ENCODE measurements at regions not wholly inside any gene's neighbourhood (a gene's known extent, or its start where the extent isn't known, plus 50 kb on each side); places are given as distances from the start of the nearest gene placed in this dataset.
"Not testable (repeated sequence)": the region's sequence is repeated elsewhere in the genome, so short reads cannot be mapped to it uniquely, and the experiment has no call there.

- DNase-seq = no peak
Measured at GRCh38 chr6:140850438-140850837, 1282.3 kb upstream of the GJE1 start.

DNA sequence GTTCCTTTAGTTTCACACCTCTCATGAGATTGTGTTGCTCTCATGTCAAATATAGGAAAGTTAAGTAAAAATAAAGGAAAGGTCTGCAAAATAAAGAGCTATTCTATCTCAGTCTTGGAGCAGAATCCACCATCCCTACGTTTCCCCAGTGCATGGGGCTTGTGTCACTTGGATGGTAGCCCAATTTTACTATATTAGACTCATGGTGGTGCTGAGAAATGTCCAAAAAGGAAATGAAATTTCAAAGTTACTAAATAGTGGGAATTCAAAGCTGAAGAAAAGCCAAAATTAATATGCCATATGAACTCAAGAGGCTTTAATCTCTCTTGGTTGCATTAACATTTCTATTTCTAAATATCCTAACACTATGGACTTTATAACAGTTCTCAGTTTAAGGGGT lies 1283.3 kb upstream of the GJE1 start:
- no peak for DNase-seq

DNA sequence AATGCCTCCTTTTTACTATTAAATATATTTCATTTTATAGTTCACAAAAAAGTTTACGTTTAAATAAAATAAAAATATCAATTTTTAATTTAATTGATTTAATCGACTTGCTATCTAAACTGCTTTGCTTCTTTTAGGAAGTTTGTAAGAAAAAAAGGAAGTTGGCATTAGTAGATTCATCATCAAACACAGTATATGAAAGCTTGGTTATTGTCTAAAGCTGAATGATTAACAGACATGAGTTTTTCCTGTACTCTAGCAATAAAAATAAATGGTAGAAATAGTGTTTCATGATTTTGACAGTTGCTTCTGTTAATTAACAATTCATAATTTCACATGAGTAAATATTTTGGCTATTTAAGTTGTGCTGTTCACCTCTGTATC lies 1285.5 kb upstream of the GJE1 start:
- DNase-seq = no peak

DNA sequence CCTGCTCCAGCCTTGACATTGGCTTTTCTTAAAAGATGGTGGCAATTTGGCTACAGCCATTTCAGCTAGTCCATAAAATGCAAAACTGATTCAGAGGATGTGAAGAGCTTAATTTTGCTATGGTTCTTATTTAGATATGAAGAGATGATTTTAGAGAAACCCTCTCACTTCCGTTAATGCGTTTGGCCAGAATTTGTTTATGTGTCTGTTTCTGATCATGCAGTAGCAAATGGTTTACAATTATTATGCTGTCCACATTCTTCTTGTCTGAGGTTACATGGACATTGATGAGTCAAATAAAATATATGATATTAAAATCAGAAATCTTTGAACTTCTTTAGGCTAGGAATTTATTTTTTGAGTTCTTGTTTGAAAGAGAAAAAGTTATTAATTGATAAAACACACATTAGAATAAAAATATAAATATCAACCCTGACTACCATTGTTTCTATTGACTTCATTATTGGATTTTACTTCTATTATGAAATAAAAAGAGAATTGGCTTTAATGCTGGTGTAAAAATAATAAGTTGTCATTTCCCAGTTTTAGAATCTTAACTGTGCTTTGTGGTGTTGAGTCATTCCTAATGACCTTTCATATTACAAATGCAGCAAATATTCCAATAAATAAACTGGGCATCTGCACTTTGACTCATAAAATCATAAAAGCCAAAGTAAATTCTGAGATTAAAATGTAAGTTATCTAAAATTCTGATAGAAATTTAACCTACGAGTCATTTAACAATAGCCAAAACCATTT lies 1286.0 kb upstream of the GJE1 start:
- DNase-seq = no peak

- DNase-seq = no peak
Measured at GRCh38 chr6:140845701-140846100, 1287.0 kb upstream of the GJE1 start.

DNA sequence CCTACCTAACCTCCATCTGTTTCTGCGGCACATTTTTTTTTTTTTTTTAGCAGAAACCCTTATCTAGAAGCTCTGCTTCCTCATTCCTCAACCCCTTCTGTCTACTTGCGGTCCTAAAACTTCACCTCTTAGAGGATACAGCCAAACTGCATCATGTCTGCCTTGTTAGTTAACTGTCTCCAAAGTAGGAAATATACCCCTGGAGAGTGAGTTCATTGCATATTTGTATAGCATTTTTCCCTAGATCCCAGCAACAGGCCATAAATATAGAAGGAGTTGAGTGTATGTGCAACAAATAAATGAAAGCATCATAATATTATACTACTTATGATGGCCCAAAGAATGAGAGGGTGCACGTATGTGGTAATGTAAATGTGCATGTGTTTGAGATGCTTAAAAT lies 1288.6 kb upstream of the GJE1 start:
- DNase-seq = no peak

DNA sequence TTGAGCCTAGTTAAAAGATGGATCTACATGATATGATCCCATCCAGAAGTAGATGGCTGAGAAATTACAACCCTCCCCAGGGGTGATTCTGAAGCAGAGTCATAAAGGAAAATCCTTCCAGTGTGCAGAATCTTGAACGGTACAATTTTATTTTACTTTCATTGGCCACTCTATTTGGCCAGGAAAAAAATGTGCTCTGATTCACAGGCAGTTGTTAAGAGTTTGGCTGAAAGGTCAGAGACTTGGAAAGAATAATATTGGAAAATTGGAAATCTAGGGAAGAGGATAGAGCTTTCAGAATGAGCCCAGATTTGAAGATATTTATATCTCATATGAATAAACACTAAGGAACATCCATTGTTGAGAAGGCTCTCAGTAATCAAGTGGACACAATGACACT lies 1299.3 kb upstream of the GJE1 start:
- no peak for DNase-seq

DNA sequence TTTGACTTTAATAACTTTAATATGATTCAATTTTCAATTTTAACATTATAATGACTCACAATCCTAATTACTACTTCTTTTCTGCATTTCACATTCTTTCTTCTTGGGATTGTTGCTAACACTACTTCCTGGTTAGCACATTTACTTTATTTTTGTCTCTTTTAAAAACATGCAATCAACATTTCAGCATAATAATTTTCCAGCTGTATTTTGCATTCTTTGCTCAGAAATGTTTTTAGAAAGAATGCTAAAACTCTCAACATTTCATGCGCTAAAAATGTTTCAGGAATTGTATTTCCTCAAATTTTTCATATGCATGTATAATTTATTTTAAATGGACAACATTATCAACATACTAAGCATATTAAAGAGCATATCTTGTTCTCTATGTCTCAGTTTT lies 1302.1 kb upstream of the GJE1 start:
- DNase-seq = no peak

DNA sequence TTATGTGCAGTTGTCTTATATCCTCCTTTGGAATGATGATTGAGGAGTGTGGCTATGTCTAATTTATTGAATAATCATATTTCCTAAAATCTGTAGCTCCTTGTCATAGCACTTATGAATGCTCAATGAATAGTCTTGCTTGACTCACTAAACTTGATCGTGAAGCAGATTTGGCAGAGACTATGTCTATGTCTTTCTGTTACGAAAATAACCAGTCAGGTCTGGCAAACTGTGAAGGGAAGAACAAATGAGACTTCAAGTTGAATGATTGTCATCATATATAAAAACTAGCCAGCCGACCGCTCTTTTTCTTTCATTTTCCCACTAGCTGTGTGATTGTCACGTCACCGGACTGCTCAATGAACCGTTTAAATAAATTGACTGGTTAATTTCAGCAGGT lies 1303.9 kb upstream of the GJE1 start:
- no peak for DNase-seq

- no peak for DNase-seq
Measured at GRCh38 chr6:140827593-140827992, 1305.1 kb upstream of the GJE1 start.

- no peak for DNase-seq
Measured at GRCh38 chr6:140825731-140826130, 1307.0 kb upstream of the GJE1 start.

DNA sequence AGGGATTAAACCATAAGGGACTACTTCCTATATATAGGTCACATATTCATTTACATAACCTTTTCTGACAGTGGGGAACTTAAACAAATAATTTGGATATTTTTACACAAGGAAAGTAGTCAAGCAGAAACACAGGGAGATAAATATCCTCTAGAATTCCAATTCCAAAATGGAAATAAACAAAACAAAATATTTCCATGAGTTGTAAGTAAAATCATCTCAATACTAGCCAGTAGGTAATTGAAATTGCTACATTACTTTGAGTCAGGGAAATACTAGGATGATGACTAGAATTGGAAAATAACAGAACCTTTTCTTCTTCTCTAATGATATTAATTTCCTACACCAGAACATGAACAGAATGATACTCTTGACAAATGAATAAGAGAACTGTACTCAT lies 1308.1 kb upstream of the GJE1 start:
- DNase-seq = no peak

DNA sequence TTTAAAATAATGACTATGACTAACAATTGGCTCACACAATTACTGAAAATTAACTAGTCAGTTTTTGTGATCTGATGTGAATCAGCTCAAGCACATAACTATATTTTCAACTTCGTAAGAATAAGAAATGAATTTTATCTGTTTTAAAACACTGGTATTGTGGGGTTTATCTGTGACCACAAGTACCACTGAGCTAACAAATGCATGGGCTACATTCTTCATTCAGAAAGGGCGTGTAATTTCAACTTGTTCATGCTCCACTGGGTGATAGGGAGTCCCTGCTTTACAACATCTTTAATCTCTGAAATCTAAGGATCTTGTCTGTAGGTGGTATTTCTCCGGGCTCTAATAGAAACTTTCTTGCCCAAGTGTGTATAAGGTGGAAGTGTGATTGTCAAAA lies 1311.5 kb upstream of the GJE1 start:
- DNase-seq = no peak

- no peak for DNase-seq
Measured at GRCh38 chr6:140817176-140817575, 1315.5 kb upstream of the GJE1 start.

DNA sequence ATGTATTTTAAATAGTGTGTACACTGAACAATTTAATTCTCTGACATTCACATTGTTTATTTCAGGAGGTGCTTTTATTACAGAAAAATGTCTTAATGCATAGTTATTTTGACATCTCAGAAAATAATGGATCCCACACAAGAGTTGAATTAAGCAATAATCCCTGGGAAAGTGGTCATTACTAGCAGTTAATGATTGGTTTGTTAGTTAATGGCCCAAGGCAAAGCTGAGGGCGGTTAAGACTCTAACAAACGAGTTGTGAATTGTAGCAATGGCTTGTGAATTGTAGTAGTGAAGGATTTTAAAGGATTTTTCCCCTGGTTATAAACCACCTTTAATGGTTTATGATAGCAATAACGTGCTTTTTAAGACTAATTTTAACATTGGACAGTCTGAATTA lies 1316.0 kb upstream of the GJE1 start:
- no peak for DNase-seq

DNA sequence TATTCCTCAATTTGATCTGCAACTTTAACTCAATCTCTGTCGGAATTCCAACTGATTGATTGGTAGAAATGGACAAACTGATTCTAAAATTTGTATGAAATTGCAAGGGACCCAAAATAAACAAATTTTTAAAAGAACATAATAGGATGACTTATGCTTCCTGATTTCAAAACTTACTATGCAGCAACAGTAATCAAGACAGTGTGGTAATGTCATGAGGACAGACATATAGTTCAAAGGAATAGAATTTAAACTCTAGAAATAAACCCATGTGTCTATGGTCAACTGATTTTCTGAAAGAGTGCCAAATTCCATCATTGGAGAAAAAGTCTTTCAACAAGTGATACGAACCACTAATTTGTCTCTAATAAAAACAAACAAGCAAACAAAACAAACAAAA lies 1320.1 kb upstream of the GJE1 start:
- no peak for DNase-seq

DNA sequence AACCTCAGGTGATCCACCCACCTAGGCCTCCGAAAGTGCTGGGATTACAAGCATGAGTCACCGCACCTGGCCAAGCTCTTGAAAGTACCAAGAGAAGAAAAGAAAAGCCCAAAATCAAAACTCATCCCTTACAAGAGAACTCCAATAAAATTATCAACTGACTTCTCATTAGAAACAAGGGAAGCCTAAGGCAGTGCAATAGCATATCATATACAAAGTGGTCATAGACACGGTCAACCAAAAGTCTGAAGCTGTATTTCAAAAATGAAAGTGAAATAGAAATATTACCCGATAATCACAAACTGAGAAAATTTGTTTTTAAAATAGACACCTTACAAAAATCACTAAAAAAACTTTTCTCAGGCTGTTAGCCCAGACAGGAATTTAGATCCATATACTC lies 1321.1 kb upstream of the GJE1 start:
- DNase-seq = no peak

DNA sequence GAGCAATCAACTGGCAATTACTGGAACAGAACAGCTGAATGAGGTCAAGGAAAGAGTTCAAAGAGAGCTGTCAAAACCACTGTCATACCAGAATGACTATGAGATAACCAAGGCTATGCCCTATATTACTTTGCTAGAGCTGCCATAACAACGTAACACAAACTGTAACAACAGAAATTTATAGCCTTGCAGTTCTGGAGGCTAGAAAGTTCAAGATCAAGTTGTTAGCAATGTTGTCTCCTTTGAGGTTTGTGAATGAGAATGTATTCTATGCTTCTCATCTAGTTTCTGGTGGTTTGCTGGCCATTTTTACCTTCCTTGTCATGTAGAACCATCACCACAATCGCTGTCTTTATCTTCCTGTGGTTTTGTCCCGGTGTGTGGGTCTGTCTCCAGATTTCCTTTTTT lies 1323.0 kb upstream of the GJE1 start:
- DNase-seq = no peak

DNA sequence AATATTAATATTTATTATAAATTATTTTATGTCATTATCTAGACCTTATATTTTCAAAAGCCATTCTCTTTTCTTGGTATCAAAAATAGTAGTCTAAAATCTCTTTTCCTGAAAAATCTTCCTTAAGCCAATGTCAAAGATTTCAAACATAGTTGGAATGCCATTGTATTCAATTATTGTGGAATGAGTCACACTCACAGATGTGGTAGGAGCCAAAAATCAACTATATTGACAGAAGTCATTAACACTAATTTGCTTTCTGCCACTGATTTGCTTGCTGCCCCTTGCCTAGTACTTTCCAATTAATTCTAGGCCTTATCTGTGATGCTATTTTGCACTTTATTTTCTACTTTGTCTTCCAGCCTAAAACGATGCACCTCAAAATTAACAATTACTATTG lies 1326.3 kb upstream of the GJE1 start:
- no peak for DNase-seq

DNA sequence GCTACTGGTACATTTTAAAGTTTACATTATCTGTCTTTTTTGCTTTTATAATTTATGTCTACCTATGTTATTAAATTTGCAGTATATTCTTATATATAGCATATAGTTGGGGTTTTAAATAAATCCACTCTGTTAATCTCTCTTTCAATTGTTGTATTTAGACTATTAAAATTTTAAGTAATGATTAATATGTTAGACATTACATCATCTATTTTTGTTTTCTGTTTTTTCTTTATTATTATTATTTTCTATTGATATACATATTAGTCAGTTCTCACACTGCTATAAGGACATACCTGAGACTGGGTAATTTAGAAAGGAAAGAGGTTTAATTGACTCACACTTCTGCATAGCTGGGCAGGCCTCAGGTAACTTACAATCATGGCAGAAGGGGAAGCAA lies 1338.2 kb upstream of the GJE1 start:
- DNase-seq = no peak

- no peak for DNase-seq
Measured at GRCh38 chr6:140790109-140790508, 1342.6 kb upstream of the GJE1 start.

GRCh38 chr6:140789466-140789865 lies 1343.3 kb upstream of the GJE1 start:
- no peak for DNase-seq

- DNase-seq = no peak
Measured at GRCh38 chr6:140785926-140786325, 1346.8 kb upstream of the GJE1 start.

GRCh38 chr6:140784573-140784972 lies 1348.2 kb upstream of the GJE1 start:
- DNase-seq = no peak

DNA sequence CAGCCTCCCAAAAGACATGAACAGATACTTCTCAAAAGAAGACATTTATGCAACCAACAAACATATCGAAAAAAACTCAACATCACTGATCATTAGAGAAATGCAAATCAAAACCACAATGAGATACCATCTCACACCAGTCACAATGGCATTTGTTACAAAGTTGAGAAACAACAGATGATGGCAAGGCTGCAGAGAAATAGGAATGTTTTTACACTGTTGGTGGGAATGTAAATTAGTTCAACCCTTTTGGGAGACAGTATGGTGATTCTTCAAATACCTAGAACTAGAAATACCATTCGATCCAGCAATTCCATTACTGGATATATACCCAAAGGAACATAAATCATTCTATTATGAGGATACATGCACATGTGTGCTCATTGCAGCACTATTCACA lies 1349.2 kb upstream of the GJE1 start:
- DNase-seq = not testable (repeated sequence)

- no peak for DNase-seq
Measured at GRCh38 chr6:140782941-140783340, 1349.8 kb upstream of the GJE1 start.
